ENCODE measurements at regions not wholly inside any gene's neighbourhood (a gene's known extent, or its start where the extent isn't known, plus 50 kb on each side); places are given as distances from the start of the nearest gene placed in this dataset.

GRCh38 chr9:131809941-131810344, 70.1 kb upstream of the RAPGEF1 start:
- DNase-seq (ENCODE audit: low read depth in 3 of 3, low spot score in 1 of 3): no peak

GRCh38 chr9:131808291-131808690, 68.4 kb upstream of the RAPGEF1 start:
- no peak for DNase-seq (ENCODE audit: low read depth in 3 of 3, low spot score in 1 of 3)

- DNase-seq (ENCODE audit: low read depth in 3 of 3, low spot score in 1 of 3): no peak
These were observed 67.5 kb upstream of the RAPGEF1 start for GRCh38 chr9:131807144-131807983.

DNA sequence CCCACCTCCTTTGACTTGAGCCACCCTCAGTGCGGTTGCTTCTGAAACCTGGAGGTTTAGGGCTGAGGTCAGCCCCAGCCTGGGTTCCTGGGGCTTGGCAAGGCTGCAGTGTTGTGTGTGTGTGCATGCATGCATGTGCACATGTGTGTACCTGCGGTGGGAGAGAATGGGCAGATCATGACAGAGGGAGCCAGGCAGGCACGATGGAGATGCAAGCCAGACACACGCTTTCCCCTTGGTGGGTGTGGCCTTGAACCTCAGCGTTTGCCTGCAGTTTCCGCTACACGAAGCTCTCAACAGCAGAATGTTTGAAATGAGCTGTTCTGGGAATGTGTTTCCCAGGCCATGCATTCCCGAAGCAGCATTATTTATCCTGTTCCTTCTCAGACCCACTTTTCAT, 65.9 kb upstream of the RAPGEF1 start:
- DNase-seq (ENCODE audit: low read depth in 3 of 3, low spot score in 1 of 3): no peak

- no peak for DNase-seq (ENCODE audit: low read depth in 3 of 3, low spot score in 1 of 3)
These were observed 65.0 kb upstream of the RAPGEF1 start for GRCh38 chr9:131804826-131805225.

DNA sequence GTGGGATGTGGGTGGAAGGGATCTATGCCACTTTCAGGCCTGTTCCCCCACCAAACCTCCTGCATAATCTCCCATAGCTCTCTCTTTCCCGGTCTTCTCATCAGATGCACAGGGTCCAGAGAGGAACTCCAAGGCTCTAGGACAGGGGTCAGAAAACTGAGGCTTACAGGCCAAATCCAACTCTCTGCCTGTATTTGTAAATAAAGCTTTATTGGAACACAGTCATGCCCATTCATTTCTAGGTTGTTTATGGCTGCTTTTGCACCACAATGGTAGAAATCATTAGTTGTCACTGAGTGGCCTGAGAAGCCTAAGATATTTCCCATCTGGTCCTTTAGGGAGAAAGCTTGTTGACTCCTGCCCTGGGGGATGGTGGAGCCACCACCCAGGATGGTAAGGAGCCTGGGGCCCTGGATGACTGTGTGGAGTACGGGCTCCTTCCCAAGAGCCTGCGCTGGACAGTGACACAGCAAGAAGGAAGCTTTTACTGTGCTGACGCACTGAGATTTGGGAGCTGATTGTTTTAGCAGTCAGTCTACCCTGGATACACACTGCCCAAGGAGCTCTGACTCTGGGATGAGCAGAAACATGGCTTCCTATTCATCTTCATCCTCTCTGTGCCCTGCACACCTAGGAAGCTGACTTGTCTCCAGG, 64.0 kb upstream of the RAPGEF1 start:
- DNase-seq (ENCODE audit: low read depth in 3 of 3, low spot score in 1 of 3): no peak

DNA sequence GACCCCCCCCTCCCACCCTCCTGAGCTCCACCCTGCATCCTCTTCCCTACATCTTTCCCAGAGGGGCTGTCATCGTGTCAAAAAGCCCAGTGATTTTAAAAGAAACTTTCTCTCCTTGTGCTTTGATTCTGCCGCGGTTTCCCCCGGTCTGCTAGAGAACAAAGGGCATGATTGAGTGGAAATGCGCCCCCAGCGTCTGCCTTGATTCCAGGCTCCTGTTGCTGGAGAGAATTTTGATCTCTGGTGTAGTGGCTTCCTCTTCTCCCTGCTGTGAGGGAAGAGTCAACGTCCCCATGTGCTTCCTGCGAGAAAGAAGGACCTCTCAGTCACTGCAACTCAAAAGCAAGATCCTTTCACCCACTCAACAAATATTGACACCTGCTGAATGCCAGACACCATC, 61.9 kb upstream of the RAPGEF1 start:
- no peak for DNase-seq (ENCODE audit: low read depth in 3 of 3, low spot score in 1 of 3)

DNA sequence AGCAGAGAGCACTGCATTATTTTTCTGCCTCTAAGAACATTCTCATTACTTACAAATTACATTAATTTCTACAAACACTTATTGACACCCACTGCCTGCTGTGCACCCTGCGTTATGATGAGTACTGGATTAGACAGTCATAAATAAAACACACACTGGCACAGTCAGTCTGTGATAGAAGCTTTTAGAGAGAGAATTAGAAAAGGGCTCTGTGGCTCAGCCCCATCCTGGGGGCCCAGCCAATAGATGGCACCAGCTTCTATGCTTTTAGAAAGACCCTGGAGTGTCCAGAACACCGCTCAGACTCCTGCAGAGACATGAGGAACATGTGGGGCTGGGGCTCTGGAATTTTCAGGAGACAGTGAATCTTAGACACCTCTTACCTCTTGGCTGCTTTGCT, 61.0 kb upstream of the RAPGEF1 start:
- DNase-seq (ENCODE audit: low read depth in 3 of 3, low spot score in 1 of 3): no peak

GRCh38 chr9:131800366-131800765, 60.5 kb upstream of the RAPGEF1 start:
- DNase-seq (ENCODE audit: low read depth in 3 of 3, low spot score in 1 of 3): no peak

GRCh38 chr9:131799177-131799823, 59.4 kb upstream of the RAPGEF1 start:
- DNase-seq (ENCODE audit: low read depth in 3 of 3, low spot score in 1 of 3): peak; percentile 3 to 39 (median 3)

- DNase-seq (ENCODE audit: low read depth in 3 of 3, low spot score in 1 of 3): no peak
These were observed 58.4 kb upstream of the RAPGEF1 start for GRCh38 chr9:131798246-131798645.

DNA sequence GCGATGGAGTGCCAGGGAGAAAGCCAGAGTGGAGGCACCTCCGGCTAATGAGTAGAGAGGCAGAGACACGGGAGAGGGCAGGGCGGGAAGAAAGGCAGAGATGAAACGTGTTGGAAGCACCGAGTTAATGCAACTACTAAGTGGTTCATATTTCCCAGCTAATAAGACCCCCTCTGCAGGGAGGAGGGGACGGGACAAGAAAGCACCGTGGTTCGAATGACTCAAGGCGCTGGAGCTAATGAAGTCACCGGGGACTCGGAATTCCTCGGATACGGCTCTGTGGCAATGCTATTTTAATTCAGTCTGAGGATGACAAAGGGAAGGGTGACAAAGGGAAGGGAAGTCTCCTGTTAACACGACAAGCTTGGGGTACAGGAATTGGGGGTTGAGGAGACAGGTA, 54.5 kb upstream of the RAPGEF1 start:
- no peak for DNase-seq (ENCODE audit: low read depth in 3 of 3, low spot score in 1 of 3)

- no peak for DNase-seq (ENCODE audit: low read depth in 3 of 3, low spot score in 1 of 3)
These were observed 51.8 kb upstream of the RAPGEF1 start for GRCh38 chr9:131791542-131792254.

Data from stimulated activated CD4-positive, alpha-beta T cell treated with anti-CD3 and anti-CD28 coated beads, TNF-alpha, amount 100 ng/mL, for 1 hour (primary cell).